Body of pancreas (tissue), 4 donors: ENCODE measurements at regions not wholly inside any gene's neighbourhood (a gene's known extent, or its start where the extent isn't known, plus 50 kb on each side); places are given as distances from the start of the nearest gene placed in this dataset.
"Not testable (repeated sequence)": the region's sequence is repeated elsewhere in the genome, so short reads cannot be mapped to it uniquely, and the experiment has no call there.

Source experiments
- ATAC-seq: fragments of 150-250 bp; one replicate; pipeline ENCODE4 v1.9.1; 2016
- DNase-seq, 4 donors: peaks; one replicate each; pipeline ENCODE4 v3.0.0-alpha.2; 2019
- H3K27ac ChIP-seq, 4 donors: fragments of 200-600 bp; sonication (generic); 1 replicate in 3 of 4; 2 replicates in 1 of 4; pipeline versions ENCODE4 v1.5.1 to v1.6.1; 2016 to 2019; ENCODE audit warnings: mild to moderate bottlenecking in 1 of 4, mixed read lengths in 1 of 4, moderate library complexity in 1 of 4
- H3K27me3 ChIP-seq, 2 donors: fragments of 200-600 bp; sonication (generic); one replicate each; pipeline ENCODE4 v1.6.0; 2016; ENCODE audit warnings: mild to moderate bottlenecking in 1 of 2
- H3K36me3 ChIP-seq, 2 donors: fragments of 200-600 bp; sonication (generic); replicated peaks in 1 of 2; 2 replicates each; pipeline ENCODE4 v1.5.1; 2016; ENCODE audit warnings: low read depth in 2 of 2; ENCODE audit not compliant: insufficient read depth in 1 of 2
- H3K4me1 ChIP-seq: fragments of 200-600 bp; sonication (generic); one replicate; pipeline ENCODE4 v1.6.0; 2016
- H3K4me3 ChIP-seq, 2 donors: fragments of 200-600 bp; sonication (generic); 1 replicate in 1 of 2; 2 replicates in 1 of 2; pipeline ENCODE4 v1.5.1; 2016 to 2019
- H3K9me3 ChIP-seq, 3 donors: fragments of 200-600 bp; sonication (generic); 1 replicate in 2 of 3; 2 replicates in 1 of 3; pipeline ENCODE4 v1.5.1; 2016
- CTCF ChIP-seq, 7 experiments: fragments of 450-650 bp in 4 of 7; fragments of 200-600 bp in 3 of 7; sonication (generic) in 3 of 7; IDR thresholded peaks; one replicate each; pipeline ENCODE4 v1.5.1; 2016 to 2019; ENCODE audit warnings: antibody characterized with exemption in 7 of 7
- POLR2A ChIP-seq, 3 donors: fragments of 450-650 bp; IDR thresholded peaks; one replicate each; pipeline ENCODE4 v1.6.1; 2016; ENCODE audit warnings: antibody characterized with exemption in 3 of 3, mild to moderate bottlenecking in 2 of 3
- WGBS, 2 donors: methylation state at CpG; one replicate each; pipeline ENCODE4 v1.1.5; 2017; 5-methylcytosine and 5-hydroxymethylcytosine counted together
- intact Hi-C: fragments of 100-400 bp; cut with DNase I; formaldehyde crosslinking; loops from one replicate; pipeline ENCODE4 v1.15.1; 2023

- TF ChIP-seq CTCF (IDR thresholded peaks at IDR 0.05) (no peak), POLR2A (IDR thresholded peaks at IDR 0.05) (no peak)
- H3K4me3 ChIP-seq = no peak overlapping the region
- no peak for DNase-seq
- H3K4me1 ChIP-seq = no peaks in the 10 kb centered on the region
- H3K27ac ChIP-seq = no peak overlapping the region
- no peaks in the 10 kb centered on the region for H3K27me3 ChIP-seq
- no peaks in the 10 kb centered on the region for H3K9me3 ChIP-seq
- 86% methylated on average over 8 of the region's 8 CpGs for WGBS, 2 donors
- intact Hi-C loops = no loop called here
- no peak for ATAC-seq
- no peaks in the 10 kb centered on the region for H3K36me3 ChIP-seq
Observed at GRCh38 chr12:123049398-123050240, 69.1 kb downstream of the ARL6IP4 start.

GRCh38 chr12:123047892-123048291, 67.4 kb downstream of the ARL6IP4 start:
- DNase-seq, H3K4me1 ChIP-seq, H3K4me3 ChIP-seq, H3K36me3 ChIP-seq, ATAC-seq, H3K9me3 ChIP-seq, intact Hi-C loops, H3K27me3 ChIP-seq, H3K27ac ChIP-seq: not testable (repeated sequence)
- 78 to 93% methylated on average over 3 of the region's 3 CpGs for WGBS, 2 donors

DNA sequence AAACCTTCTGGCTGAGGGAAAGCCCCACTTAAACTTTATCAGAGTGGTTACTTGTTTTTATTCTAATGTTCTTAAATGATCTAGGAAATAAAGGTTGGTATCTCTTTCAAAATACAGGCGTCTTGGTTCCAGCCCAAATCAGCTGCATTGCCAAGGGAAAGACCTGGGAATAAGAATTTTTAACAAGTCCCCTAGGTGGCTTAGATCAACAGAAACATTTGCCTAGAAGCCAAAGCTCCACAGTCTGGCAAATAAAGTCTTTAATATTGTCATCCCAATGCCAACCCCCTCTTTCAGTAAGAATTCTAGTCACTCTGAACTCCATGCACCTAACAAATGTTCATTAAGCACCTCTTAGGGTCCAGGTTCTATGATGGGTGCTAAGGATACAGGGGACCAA, 66.8 kb downstream of the ARL6IP4 start:
- no peak for ATAC-seq
- H3K27ac ChIP-seq = no peak overlapping the region
- no peak overlapping the region for H3K4me3 ChIP-seq
- TF ChIP-seq CTCF (IDR thresholded peaks at IDR 0.05) (no peak), POLR2A (IDR thresholded peaks at IDR 0.05) (no peak)
- intact Hi-C loops = no loop called here
- no peaks in the 10 kb centered on the region for H3K9me3 ChIP-seq
- 30 to 56% methylated on average over 1 of the region's 1 CpG for WGBS, 2 donors
- H3K27me3 ChIP-seq = no peaks in the 10 kb centered on the region
- H3K4me1 ChIP-seq = peaks cover 7% of the 10 kb centered on the region
- no peaks in the 10 kb centered on the region for H3K36me3 ChIP-seq
- DNase-seq = no peak

GRCh38 chr12:123046431-123046830, 66.0 kb downstream of the ARL6IP4 start:
- H3K27me3 ChIP-seq = no peaks in the 10 kb centered on the region
- peaks cover 7% of the 10 kb centered on the region for H3K4me1 ChIP-seq
- H3K4me3 ChIP-seq = no peak overlapping the region
- ATAC-seq (no peak), DNase-seq (no peak)
- intact Hi-C loops = no loop called here
- TF ChIP-seq POLR2A (IDR thresholded peaks at IDR 0.05) = no peak
- TF ChIP-seq CTCF (IDR thresholded peaks at IDR 0.05) = no peak
- H3K27ac ChIP-seq = no peak overlapping the region
- no peaks in the 10 kb centered on the region for H3K36me3 ChIP-seq
- H3K9me3 ChIP-seq = no peaks in the 10 kb centered on the region
- 60 to 64% methylated on average over 3 of the region's 3 CpGs for WGBS, 2 donors

- peaks cover 7% of the 10 kb centered on the region for H3K4me1 ChIP-seq
- TF ChIP-seq CTCF (IDR thresholded peaks at IDR 0.05) (no peak), POLR2A (IDR thresholded peaks at IDR 0.05) (no peak)
- intact Hi-C loops = no loop called here
- H3K9me3 ChIP-seq = no peaks in the 10 kb centered on the region
- WGBS, 2 donors = 78 to 86% methylated on average over 7 of the region's 7 CpGs
- ATAC-seq (no peak), DNase-seq (no peak)
- no peaks in the 10 kb centered on the region for H3K36me3 ChIP-seq
- no peak overlapping the region for H3K27ac ChIP-seq
- no peaks in the 10 kb centered on the region for H3K27me3 ChIP-seq
- H3K4me3 ChIP-seq = no peak overlapping the region
Observed at GRCh38 chr12:123045678-123046077, 65.2 kb downstream of the ARL6IP4 start.
